Lower lobe of right lung (tissue), 2 donors: ENCODE measurements at regions not wholly inside any gene's neighbourhood (a gene's known extent, or its start where the extent isn't known, plus 50 kb on each side); places are given as distances from the start of the nearest gene placed in this dataset.

Source experiments
- ATAC-seq, 2 donors: fragments of 200-7000 bp; cut with Tn5 transposase; one replicate each; pipeline ENCODE4 v1.9.1; 2020 to 2022; ENCODE audit warnings: mild to moderate bottlenecking in 2 of 2, moderate library complexity in 2 of 2
- DNase-seq: peaks from one replicate; pipeline ENCODE4 v3.0.0-alpha.2; 2020
- H3K27ac ChIP-seq: fragments of 200-600 bp; one replicate; pipeline ENCODE4 v1.8.0; 2022
- H3K27me3 ChIP-seq: fragments of 200-600 bp; one replicate; pipeline ENCODE4 v1.8.0; 2022; ENCODE audit warnings: low read depth
- H3K36me3 ChIP-seq: fragments of 200-600 bp; one replicate; pipeline ENCODE4 v1.8.0; 2022; ENCODE audit warnings: mild to moderate bottlenecking
- H3K4me1 ChIP-seq: fragments of 200-600 bp; one replicate; pipeline ENCODE4 v1.8.0; 2022
- H3K4me3 ChIP-seq: fragments of 200-600 bp; one replicate; pipeline ENCODE4 v1.8.0; 2022; ENCODE audit warnings: mild to moderate bottlenecking
- H3K9me3 ChIP-seq: fragments of 200-600 bp; one replicate; pipeline ENCODE4 v1.8.0; 2022
- CTCF ChIP-seq: fragments of 200-600 bp; IDR thresholded peaks from one replicate; pipeline ENCODE4 v1.8.0; 2022; ENCODE audit warnings: antibody characterized with exemption, mild to moderate bottlenecking
- intact Hi-C: fragments of 100-400 bp; cut with DNase I; formaldehyde crosslinking; loops from one replicate; pipeline ENCODE4 v1.11.0; 2022
- donor health status: DM: no; HTN: yes; CAD: no; lungs with severe emphysema.

DNA sequence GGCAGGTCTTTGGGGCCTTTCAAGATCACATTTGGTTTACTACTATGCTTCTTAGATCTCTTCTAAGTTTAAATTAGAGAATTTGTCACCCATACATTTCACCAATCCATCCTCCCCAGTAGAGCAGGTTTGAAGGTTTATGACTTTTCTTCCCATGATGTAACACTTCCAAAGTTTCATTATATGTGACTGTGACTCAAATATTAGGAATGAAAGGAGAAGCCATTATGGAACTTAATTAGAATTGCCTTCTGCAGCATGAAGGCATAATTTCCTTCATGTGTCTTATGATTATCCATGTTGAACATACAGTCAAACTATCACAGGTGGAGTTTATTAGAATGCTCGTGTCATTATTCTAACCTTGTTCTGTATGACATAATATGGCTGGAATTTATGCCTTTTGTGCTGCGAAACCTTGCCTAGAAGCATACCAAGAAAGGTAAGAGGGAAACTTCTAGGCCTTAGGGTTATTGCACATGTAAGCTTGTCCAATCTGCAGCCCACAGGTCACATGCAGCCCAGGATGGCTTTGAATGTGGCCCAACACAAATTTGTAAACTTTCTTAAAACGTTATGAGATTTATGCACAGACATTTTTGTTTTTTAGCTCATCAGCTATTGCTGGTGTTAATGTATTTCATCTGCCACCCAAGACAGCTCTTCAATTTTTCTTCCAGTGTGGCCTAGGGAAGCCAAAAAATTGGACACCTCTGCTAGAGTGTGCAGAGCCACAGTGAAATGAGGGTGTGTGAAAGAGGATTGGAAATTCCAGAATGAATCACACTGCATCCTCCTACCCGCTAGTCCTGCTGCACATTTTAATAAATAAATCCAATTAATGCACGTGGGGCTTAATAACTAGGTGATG is 133.6 kb downstream of the TMEM26 start:
- no peak for TF ChIP-seq CTCF
- no peak overlapping the region for H3K27ac ChIP-seq
- no peaks in the 10 kb centered on the region for H3K27me3 ChIP-seq
- DNase-seq: no peak
- no peaks in the 10 kb centered on the region for H3K36me3 ChIP-seq
- no peak for ATAC-seq
- no peaks in the 10 kb centered on the region for H3K4me1 ChIP-seq
- H3K4me3 ChIP-seq: no peak overlapping the region
- H3K9me3 ChIP-seq: no peaks in the 10 kb centered on the region
- intact Hi-C loops: no loop called here

- intact Hi-C loops: no loop called here
- Histone ChIP-seq H3K4me1 (no peaks in the 10 kb centered on the region), H3K27me3 (no peaks in the 10 kb centered on the region), H3K4me3 (no peak overlapping the region), H3K27ac (no peak overlapping the region), H3K9me3 (no peaks in the 10 kb centered on the region), H3K36me3 (no peaks in the 10 kb centered on the region)
- TF ChIP-seq CTCF: no peak
- DNase-seq (no peak), ATAC-seq (no peak)
Measured at GRCh38 chr10:61318429-61318828, 134.8 kb downstream of the TMEM26 start.

- H3K4me3 ChIP-seq: no peak overlapping the region
- no peak overlapping the region for H3K27ac ChIP-seq
- H3K27me3 ChIP-seq: no peaks in the 10 kb centered on the region
- no peaks in the 10 kb centered on the region for H3K9me3 ChIP-seq
- DNase-seq: no peak
- no peak for TF ChIP-seq CTCF
- ATAC-seq: no peak
- intact Hi-C loops: no loop called here
- no peaks in the 10 kb centered on the region for H3K4me1 ChIP-seq
- H3K36me3 ChIP-seq: no peaks in the 10 kb centered on the region
Measured at GRCh38 chr10:61317706-61318105, 135.5 kb downstream of the TMEM26 start.

DNA sequence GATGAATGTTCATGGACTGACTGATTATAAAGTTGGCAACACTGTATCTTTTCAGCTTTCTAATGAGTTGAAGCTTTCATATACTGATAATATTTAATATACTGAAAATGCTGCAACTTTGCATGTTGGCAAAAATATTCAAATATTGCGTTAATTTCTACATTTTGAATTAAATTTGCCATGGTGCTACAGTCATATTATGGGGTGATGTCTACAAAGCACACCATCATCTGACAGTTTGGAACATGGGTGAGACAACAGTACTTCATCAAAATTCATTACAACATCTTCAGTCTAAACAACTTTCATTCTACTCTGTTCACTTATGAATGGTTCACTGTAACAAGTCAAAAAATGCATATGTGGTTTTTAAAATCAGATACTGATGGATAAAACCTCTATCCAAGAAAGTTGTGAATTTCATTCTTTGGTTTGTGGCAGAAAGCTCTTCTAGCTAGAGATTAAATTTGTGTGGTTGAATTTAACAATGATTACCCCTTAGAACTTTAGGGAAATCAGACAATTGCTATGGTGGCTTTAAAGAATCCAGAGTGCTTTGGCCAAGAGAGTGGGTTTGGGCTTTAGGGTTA is 136.4 kb downstream of the TMEM26 start:
- no peak for DNase-seq
- Histone ChIP-seq H3K4me3 (no peak overlapping the region), H3K36me3 (no peaks in the 10 kb centered on the region), H3K9me3 (no peaks in the 10 kb centered on the region), H3K27ac (no peak overlapping the region), H3K27me3 (no peaks in the 10 kb centered on the region), H3K4me1 (no peaks in the 10 kb centered on the region)
- no peak for ATAC-seq
- intact Hi-C loops: no loop called here
- TF ChIP-seq CTCF: no peak

DNA sequence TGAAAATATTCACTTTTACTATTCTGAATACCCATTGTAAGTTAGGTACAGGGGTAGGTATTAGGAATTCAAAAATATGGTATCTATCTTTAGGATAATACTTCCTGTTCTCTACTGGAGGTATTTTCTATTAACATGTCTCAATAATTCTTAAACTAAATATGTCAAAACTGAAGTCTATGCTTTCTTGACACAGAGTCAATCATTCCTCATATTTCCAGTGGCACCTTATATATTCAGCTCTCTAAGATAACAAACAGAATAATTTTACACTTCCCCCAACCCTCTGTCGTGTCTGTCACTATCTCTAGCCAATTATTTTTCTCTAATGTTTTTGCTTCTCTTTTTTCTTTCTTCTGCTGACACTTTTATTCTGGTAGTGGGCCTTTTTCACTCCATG is 138.9 kb downstream of the TMEM26 start:
- Histone ChIP-seq H3K36me3 (no peaks in the 10 kb centered on the region), H3K27ac (no peak overlapping the region), H3K4me3 (no peak overlapping the region), H3K27me3 (no peaks in the 10 kb centered on the region), H3K4me1 (no peaks in the 10 kb centered on the region), H3K9me3 (no peaks in the 10 kb centered on the region)
- DNase-seq: no peak
- intact Hi-C loops: no loop called here
- no peak for ATAC-seq
- TF ChIP-seq CTCF: no peak
